Suprapubic skin (tissue), 4 donors: ENCODE measurements at regions not wholly inside any gene's neighbourhood (a gene's known extent, or its start where the extent isn't known, plus 50 kb on each side); places are given as distances from the start of the nearest gene placed in this dataset.

Experiments
- EP300 ChIP-seq: sonication (generic); formaldehyde crosslinking; IDR thresholded peaks from one replicate; pipeline ENCODE4 v1.6.1; 2017; ENCODE audit warnings: antibody characterized with exemption
- POLR2A ChIP-seq, 2 donors: fragments of 450-650 bp; IDR thresholded peaks; one replicate each; pipeline ENCODE4 v1.6.1; 2017; ENCODE audit warnings: antibody characterized with exemption in 2 of 2, mild to moderate bottlenecking in 2 of 2, moderate library complexity in 2 of 2
- POLR2AphosphoS5 ChIP-seq, 3 donors: sonication (generic); formaldehyde crosslinking; IDR thresholded peaks; one replicate each; pipeline ENCODE4 v1.6.1; 2017; ENCODE audit warnings: antibody characterized with exemption in 3 of 3
- TF ChIP-seq, protein P1 (sequence below), 2 donors: fragments of 200-600 bp in 1 of 2; fragments of 450-650 bp in 1 of 2; sonication (generic) in 1 of 2; IDR thresholded peaks; one replicate each; pipeline ENCODE4 v1.5.1; 2016 to 2019; ENCODE audit warnings: antibody characterized with exemption in 2 of 2, mild to moderate bottlenecking in 1 of 2, moderate library complexity in 1 of 2

DNA sequence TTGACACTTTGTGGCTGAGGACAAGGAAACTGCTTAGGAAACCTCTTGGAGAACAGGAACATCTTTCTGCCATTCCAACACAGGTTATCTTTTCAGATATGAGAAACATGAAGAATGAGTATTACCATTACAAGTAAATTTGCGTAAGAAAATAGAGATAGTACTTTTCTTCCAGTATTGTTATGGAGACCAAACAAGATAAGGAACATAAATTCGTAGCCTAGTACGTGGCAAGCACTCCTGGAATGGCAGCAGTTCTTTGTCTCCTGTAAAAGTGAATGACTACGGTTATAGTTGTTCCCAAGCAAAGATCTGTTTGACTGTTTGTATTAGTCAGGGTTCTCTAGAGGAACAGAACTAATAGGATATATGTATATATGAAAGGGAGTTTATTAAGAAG, 843.1 kb downstream of the STIM2 start:
- TF ChIP-seq, protein P1, sequence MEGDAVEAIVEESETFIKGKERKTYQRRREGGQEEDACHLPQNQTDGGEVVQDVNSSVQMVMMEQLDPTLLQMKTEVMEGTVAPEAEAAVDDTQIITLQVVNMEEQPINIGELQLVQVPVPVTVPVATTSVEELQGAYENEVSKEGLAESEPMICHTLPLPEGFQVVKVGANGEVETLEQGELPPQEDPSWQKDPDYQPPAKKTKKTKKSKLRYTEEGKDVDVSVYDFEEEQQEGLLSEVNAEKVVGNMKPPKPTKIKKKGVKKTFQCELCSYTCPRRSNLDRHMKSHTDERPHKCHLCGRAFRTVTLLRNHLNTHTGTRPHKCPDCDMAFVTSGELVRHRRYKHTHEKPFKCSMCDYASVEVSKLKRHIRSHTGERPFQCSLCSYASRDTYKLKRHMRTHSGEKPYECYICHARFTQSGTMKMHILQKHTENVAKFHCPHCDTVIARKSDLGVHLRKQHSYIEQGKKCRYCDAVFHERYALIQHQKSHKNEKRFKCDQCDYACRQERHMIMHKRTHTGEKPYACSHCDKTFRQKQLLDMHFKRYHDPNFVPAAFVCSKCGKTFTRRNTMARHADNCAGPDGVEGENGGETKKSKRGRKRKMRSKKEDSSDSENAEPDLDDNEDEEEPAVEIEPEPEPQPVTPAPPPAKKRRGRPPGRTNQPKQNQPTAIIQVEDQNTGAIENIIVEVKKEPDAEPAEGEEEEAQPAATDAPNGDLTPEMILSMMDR (IDR thresholded peaks at IDR 0.05) = no peak
- TF ChIP-seq POLR2A (IDR thresholded peaks at IDR 0.05) (no peak), POLR2AphosphoS5 (IDR thresholded peaks at IDR 0.05) (no peak), EP300 (no peak)
